ENCODE measurements at regions not wholly inside any gene's neighbourhood (a gene's known extent, or its start where the extent isn't known, plus 50 kb on each side); places are given as distances from the start of the nearest gene placed in this dataset.
"Not testable (repeated sequence)": the region's sequence is repeated elsewhere in the genome, so short reads cannot be mapped to it uniquely, and the experiment has no call there.

- no peak for DNase-seq (ENCODE audit: low read depth)
Observed at GRCh38 chr11:25319127-25319526, 822.3 kb downstream of the LUZP2 start.

- no peak for DNase-seq (ENCODE audit: low read depth)
Observed at GRCh38 chr11:25327656-25328055, 830.8 kb downstream of the LUZP2 start.

GRCh38 chr11:25339281-25339680 lies 842.4 kb downstream of the LUZP2 start:
- DNase-seq (ENCODE audit: low read depth): no peak

GRCh38 chr11:25349537-25349936 lies 852.7 kb downstream of the LUZP2 start:
- no peak for DNase-seq (ENCODE audit: low read depth)

- DNase-seq (ENCODE audit: low read depth): no peak
Observed at GRCh38 chr11:25350899-25351803, 854.3 kb downstream of the LUZP2 start.

GRCh38 chr11:25357133-25357532 lies 860.3 kb downstream of the LUZP2 start:
- DNase-seq (ENCODE audit: low read depth): no peak

- no peak for DNase-seq (ENCODE audit: low read depth)
Observed at GRCh38 chr11:25377466-25377865, 880.6 kb downstream of the LUZP2 start.

- no peak for DNase-seq (ENCODE audit: low read depth)
Observed at GRCh38 chr11:25396847-25397246, 900.0 kb downstream of the LUZP2 start.

GRCh38 chr11:25408146-25408545 lies 911.3 kb downstream of the LUZP2 start:
- no peak for DNase-seq (ENCODE audit: low read depth)

- no peak for DNase-seq (ENCODE audit: low read depth)
Observed at GRCh38 chr11:25415793-25416192, 916.1 kb upstream of the ANO3 start.

GRCh38 chr11:25423436-25424199 lies 908.3 kb upstream of the ANO3 start:
- peak; percentile 3 for DNase-seq (ENCODE audit: low read depth)

- DNase-seq (ENCODE audit: low read depth): no peak
Observed at GRCh38 chr11:25432376-25432775, 899.6 kb upstream of the ANO3 start.

- DNase-seq (ENCODE audit: low read depth): no peak
Observed at GRCh38 chr11:25435197-25435596, 896.7 kb upstream of the ANO3 start.

- DNase-seq (ENCODE audit: low read depth): no peak
Observed at GRCh38 chr11:25436326-25436725, 895.6 kb upstream of the ANO3 start.

- DNase-seq (ENCODE audit: low read depth): no peak
Observed at GRCh38 chr11:25441421-25441820, 890.5 kb upstream of the ANO3 start.

- no peak for DNase-seq (ENCODE audit: low read depth)
Observed at GRCh38 chr11:25449091-25449490, 882.8 kb upstream of the ANO3 start.

GRCh38 chr11:25453471-25453870 lies 878.5 kb upstream of the ANO3 start:
- DNase-seq (ENCODE audit: low read depth): peak; percentile 3

GRCh38 chr11:25456211-25456610 lies 875.7 kb upstream of the ANO3 start:
- DNase-seq (ENCODE audit: low read depth): no peak

- no peak for DNase-seq (ENCODE audit: low read depth)
Observed at GRCh38 chr11:25483915-25484635, 847.9 kb upstream of the ANO3 start.

GRCh38 chr11:25485315-25485714 lies 846.6 kb upstream of the ANO3 start:
- no peak for DNase-seq (ENCODE audit: low read depth)

- DNase-seq (ENCODE audit: low read depth): not testable (repeated sequence)
Observed at GRCh38 chr11:25486338-25486737, 845.6 kb upstream of the ANO3 start.

- DNase-seq (ENCODE audit: low read depth): not testable (repeated sequence)
Observed at GRCh38 chr11:25488176-25488575, 843.8 kb upstream of the ANO3 start.

Data from M059J (cell line).